OCI-LY7 (cell line): ENCODE measurements at regions not wholly inside any gene's neighbourhood (a gene's known extent, or its start where the extent isn't known, plus 50 kb on each side); places are given as distances from the start of the nearest gene placed in this dataset.
A peak's percentile ranks its signal among the peaks of the same experiment; 100 is the strongest.

Source experiments
- BruUV-seq: library from RNA; stranded (reverse); fragments of 400-500 nt; replicated peaks from 2 replicates; lab custom pipeline; 2021; lab: Mats Ljungman, UMichigan
- CTCF ChIA-PET: fragments of 300-600 bp; sonication (Branson Sonifier 250); formaldehyde crosslinking; loops from one replicate; lab custom pipeline; 2022; ENCODE audit warnings: antibody characterized with exemption; ENCODE audit not compliant: unreplicated experiment; lab: Charles Lee
- POLR2A ChIA-PET: fragments of 300-600 bp; sonication (Branson Sonifier 250); formaldehyde crosslinking; loops from one replicate; lab custom pipeline; 2022; ENCODE audit warnings: antibody characterized with exemption; lab: Charles Lee
- DNase-seq: peaks from one replicate; pipeline ENCODE4 v3.0.0-alpha.2; 2015; ENCODE audit warnings: low spot score
- H2AFZ ChIP-seq: fragments of 200-600 bp; sonication (generic), shearing (Covaris generic); 2 replicates; pipeline ENCODE4 v1.6.1; 2014; ENCODE audit warnings: mild to moderate bottlenecking, antibody characterized with exemption, low read length, moderate library complexity
- H3K27ac ChIP-seq: fragments of 200-600 bp; sonication (generic); 2 replicates; pipeline ENCODE4 v1.5.1; 2014; ENCODE audit warnings: mixed run types, low read depth, mild to moderate bottlenecking, moderate library complexity, low read length, inconsistent platforms; ENCODE audit not compliant: poor library complexity, severe bottlenecking
- H3K36me3 ChIP-seq: fragments of 200-600 bp; sonication (generic); 2 replicates; pipeline ENCODE4 v1.6.1; 2014; ENCODE audit warnings: mild to moderate bottlenecking, antibody characterized with exemption, low read length, moderate library complexity, mixed read lengths; ENCODE audit not compliant: insufficient read depth
- H3K4me1 ChIP-seq: fragments of 200-600 bp; sonication (generic); 2 replicates; pipeline ENCODE4 v1.5.1; 2014; ENCODE audit warnings: mild to moderate bottlenecking, low read length; ENCODE audit not compliant: insufficient read depth, poor library complexity, severe bottlenecking
- H3K4me2 ChIP-seq: fragments of 200-600 bp; sonication (generic); 2 replicates; pipeline ENCODE4 v1.6.1; 2014; ENCODE audit warnings: mild to moderate bottlenecking, low read length
- H3K4me3 ChIP-seq: fragments of 200-600 bp; sonication (generic); 2 replicates; pipeline ENCODE4 v1.5.1; 2014; ENCODE audit warnings: mild to moderate bottlenecking, low read depth, low read length; ENCODE audit not compliant: poor library complexity, severe bottlenecking
- H3K79me2 ChIP-seq: fragments of 200-600 bp; sonication (generic); 2 replicates; pipeline ENCODE4 v1.6.1; 2016; ENCODE audit warnings: low read depth, mild to moderate bottlenecking, low read length, moderate library complexity, mixed read lengths; ENCODE audit not compliant: insufficient read depth
- H3K9me2 ChIP-seq: fragments of 200-600 bp; sonication (generic); 2 replicates; pipeline ENCODE4 v1.6.1; 2016; ENCODE audit warnings: mild to moderate bottlenecking, low read length, mixed read lengths; ENCODE audit not compliant: insufficient read depth
- H3K9me3 ChIP-seq: fragments of 200-600 bp; sonication (generic); 2 replicates; pipeline ENCODE4 v1.6.1; 2014; ENCODE audit warnings: mild to moderate bottlenecking, mixed run types, low read length, mixed read lengths
- H4K20me1 ChIP-seq: fragments of 200-600 bp; sonication (generic); 2 replicates; pipeline ENCODE4 v1.6.1; 2014; ENCODE audit warnings: mild to moderate bottlenecking, antibody characterized with exemption, low read length, moderate library complexity, mixed read lengths; ENCODE audit not compliant: insufficient read depth
- CTCF ChIP-seq: fragments of 200-600 bp; sonication (generic); conservative IDR thresholded peaks from 2 replicates; pipeline ENCODE4 v1.5.1; 2014; ENCODE audit warnings: mild to moderate bottlenecking, antibody characterized with exemption, low read length, moderate library complexity, mixed read lengths
- EZH2phosphoT487 ChIP-seq: fragments of 200-600 bp; sonication (generic); IDR thresholded peaks from 2 replicates; pipeline ENCODE4 v1.6.1; 2018; ENCODE audit warnings: low read depth, borderline replicate concordance, mild to moderate bottlenecking, mixed run types, antibody characterized with exemption, low read length, moderate library complexity, mixed read lengths
- intact Hi-C: fragments of 100-400 bp; cut with micrococcal nuclease; formaldehyde crosslinking; loops from one replicate; pipeline ENCODE4 v1.10.0; 2022; ENCODE audit not compliant: unreplicated experiment

GRCh38 chr19:20422216-20423205 is 143.1 kb downstream of the ZNF737 start:
- BruUV-seq, result TSS peak; percentile 54
- intact Hi-C loops, result loop anchor here (10.0 kb wide), 1 partner anchor 148 kb away; no protein-coding TSS in a partner anchor
- POLR2A ChIA-PET, result interaction anchor here (0.6 to 1.5 kb wide), 5 partner anchors 12 to 546 kb away, joined by 3 to 5 read pairs (median 3); no protein-coding TSS in a partner anchor

GRCh38 chr19:20416661-20417060 is 148.9 kb downstream of the ZNF737 start:
- Histone ChIP-seq H3K9me3 (peaks cover 11% of the 10 kb centered on the region; the same call in 1 of the 2 replicates), H4K20me1 (no peaks in the 10 kb centered on the region), H3K4me3 (no peak overlapping the region), H3K27ac (no peak overlapping the region), H3K9me2 (no peaks in the 10 kb centered on the region), H3K4me2 (no peak overlapping the region), H3K79me2 (peaks cover 81% of the 10 kb centered on the region), H2AFZ (no peak overlapping the region), H3K36me3 (peaks cover 98% of the 10 kb centered on the region), H3K4me1 (no peaks in the 10 kb centered on the region)
- ChIA-PET CTCF (no interaction called here), POLR2A (no interaction called here)
- intact Hi-C loops, result no loop called here
- no peak for TF ChIP-seq CTCF
- TF ChIP-seq EZH2phosphoT487, result no peak
- DNase-seq, result no peak
- BruUV-seq, result no TSS peak

More at GRCh38 chr19:20422216-20423205, 143.1 kb downstream of the ZNF737 start:
- Histone ChIP-seq H3K9me3 (no peaks in the 10 kb centered on the region), H3K79me2 (peaks cover 64% of the 10 kb centered on the region), H3K9me2 (no peaks in the 10 kb centered on the region), H3K4me2 (peak overlapping the region; percentile 68), H4K20me1 (no peaks in the 10 kb centered on the region), H3K27ac (no peak overlapping the region), H3K4me3 (peak overlapping the region; percentile 100), H3K4me1 (peaks cover 16% of the 10 kb centered on the region), H2AFZ (no peak overlapping the region), H3K36me3 (peaks cover 58% of the 10 kb centered on the region)
- no peak for TF ChIP-seq CTCF
- TF ChIP-seq EZH2phosphoT487, result no peak
- CTCF ChIA-PET, result no interaction called here
- no peak for DNase-seq

GRCh38 chr19:20414120-20414519 is 151.5 kb downstream of the ZNF737 start:
- no peak for DNase-seq
- no peaks in the 10 kb centered on the region for H3K4me1 ChIP-seq
- H4K20me1 ChIP-seq, result no peaks in the 10 kb centered on the region
- no peaks in the 10 kb centered on the region for H3K9me2 ChIP-seq
- intact Hi-C loops, result no loop called here
- CTCF ChIA-PET, result no interaction called here
- no peak for TF ChIP-seq EZH2phosphoT487
- TF ChIP-seq CTCF, result no peak
- peaks cover 68% of the 10 kb centered on the region for H3K79me2 ChIP-seq
- BruUV-seq, result no TSS peak
- peaks cover 96% of the 10 kb centered on the region for H3K36me3 ChIP-seq
- no peak overlapping the region for H2AFZ ChIP-seq
- no peak overlapping the region for H3K4me2 ChIP-seq
- no peak overlapping the region for H3K4me3 ChIP-seq
- POLR2A ChIA-PET, result no interaction called here
- peaks cover 17% of the 10 kb centered on the region; the same call in 1 of the 2 replicates for H3K9me3 ChIP-seq
- H3K27ac ChIP-seq, result no peak overlapping the region
